Transverse colon (tissue), 4 donors: ENCODE measurements at regions not wholly inside any gene's neighbourhood (a gene's known extent, or its start where the extent isn't known, plus 50 kb on each side); places are given as distances from the start of the nearest gene placed in this dataset.

Experiments
- CTCF ChIP-seq, 5 experiments: fragments of 200-600 bp in 3 of 5; fragments of 450-650 bp in 2 of 5; sonication (generic) in 3 of 5; IDR thresholded peaks; 1 replicate in 2 of 5; 2 replicates in 3 of 5; pipeline ENCODE4 v1.5.1; 2016 to 2017; ENCODE audit warnings: antibody characterized with exemption in 5 of 5, inconsistent platforms in 3 of 5, mild to moderate bottlenecking in 2 of 5, moderate library complexity in 1 of 5
- POLR2AphosphoS5 ChIP-seq, 3 donors: sonication (generic); formaldehyde crosslinking; IDR thresholded peaks; one replicate each; pipeline ENCODE4 v1.6.1; 2016; ENCODE audit warnings: antibody characterized with exemption in 3 of 3

- no peak for TF ChIP-seq POLR2AphosphoS5 (IDR thresholded peaks at IDR 0.05)
- no peak for TF ChIP-seq CTCF (IDR thresholded peaks at IDR 0.05)
These were observed 118.2 kb upstream of the SCN7A start for GRCh38 chr2:166612214-166612613.
